MCF 10A (cell line): ENCODE measurements at regions not wholly inside any gene's neighbourhood (a gene's known extent, or its start where the extent isn't known, plus 50 kb on each side); places are given as distances from the start of the nearest gene placed in this dataset.
A peak's percentile ranks its signal among the peaks of the same experiment; 100 is the strongest.

Experiments used
- BruUV-seq: library from RNA; stranded (reverse); fragments of 400-500 nt; replicated peaks from 2 replicates; lab custom pipeline; 2021; lab: Mats Ljungman, UMichigan
- CTCF ChIA-PET: fragments of 300-600 bp; sonication (Branson Sonifier 250); formaldehyde crosslinking; extraction: SDS; loops from one replicate; lab custom pipeline; 2021; ENCODE audit warnings: antibody characterized with exemption, inconsistent platforms; lab: Yijun Ruan, JAX
- POLR2A ChIA-PET: fragments of 300-600, 350-650 bp; sonication (Branson Sonifier 250); formaldehyde crosslinking; extraction: SDS; loops from one replicate; lab custom pipeline; 2020; ENCODE audit warnings: antibody characterized with exemption, inconsistent platforms; lab: Yijun Ruan, JAX
- DNase-seq: peaks from one replicate; pipeline ENCODE4 v3.0.0-alpha.2; 2018; ENCODE audit not compliant: unreplicated experiment
- H3K27ac Mint-ChIP-seq: one replicate; pipeline ENCODE4 v1.8.0; 2022; ENCODE audit warnings: mild to moderate bottlenecking, low read depth, mixed read lengths; ENCODE audit not compliant: unreplicated experiment
- H3K27me3 Mint-ChIP-seq: one replicate; pipeline ENCODE4 v1.8.0; 2022; ENCODE audit warnings: mixed read lengths; ENCODE audit not compliant: insufficient read depth, unreplicated experiment
- H3K36me3 Mint-ChIP-seq: one replicate; pipeline ENCODE4 v1.8.0; 2022; ENCODE audit warnings: mild to moderate bottlenecking, moderate library complexity, mixed read lengths; ENCODE audit not compliant: insufficient read depth, unreplicated experiment
- H3K4me1 Mint-ChIP-seq: one replicate; pipeline ENCODE4 v1.8.0; 2022; ENCODE audit warnings: mixed read lengths; ENCODE audit not compliant: insufficient read depth, unreplicated experiment
- H3K4me3 Mint-ChIP-seq: one replicate; pipeline ENCODE4 v1.8.0; 2022; ENCODE audit warnings: mild to moderate bottlenecking, moderate library complexity, mixed read lengths; ENCODE audit not compliant: unreplicated experiment
- H3K9me3 Mint-ChIP-seq: one replicate; pipeline ENCODE4 v1.8.0; 2022; ENCODE audit warnings: mixed read lengths; ENCODE audit not compliant: unreplicated experiment
- intact Hi-C: fragments of 100-400 bp; cut with micrococcal nuclease; formaldehyde crosslinking; loops from 2 replicates; pipeline ENCODE4 v1.14.1; 2022
- TF ChIP-seq, protein P1 (sequence below): fragments of 200-600 bp; IDR thresholded peaks from one replicate; pipeline ENCODE4 v1.8.0; 2022; ENCODE audit warnings: antibody characterized with exemption, mild to moderate bottlenecking; ENCODE audit not compliant: unreplicated experiment

DNA sequence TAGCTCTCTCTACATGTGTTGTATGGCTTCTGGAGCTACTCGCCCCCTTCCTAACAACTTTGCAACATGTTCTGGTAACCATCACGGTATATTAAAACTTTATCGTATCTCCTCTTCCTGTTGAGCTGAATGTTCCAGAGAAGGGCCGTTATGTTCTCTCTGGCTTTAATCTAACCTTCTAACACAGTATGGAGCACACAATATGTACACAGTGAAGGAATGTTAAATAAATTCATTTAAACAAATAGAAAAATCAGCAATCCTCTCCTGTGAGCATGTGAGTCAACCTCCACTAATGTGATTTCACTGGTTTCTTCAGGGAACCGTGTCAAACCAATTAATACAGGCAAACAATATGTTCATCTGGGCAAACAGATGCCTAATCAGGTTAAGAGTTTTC, 319.5 kb upstream of the OR4E1 start:
- no peaks in the 10 kb centered on the region for H3K36me3 Mint-ChIP-seq
- BruUV-seq = no TSS peak
- no peak for DNase-seq
- POLR2A ChIA-PET = no interaction called here
- TF ChIP-seq, protein P1, sequence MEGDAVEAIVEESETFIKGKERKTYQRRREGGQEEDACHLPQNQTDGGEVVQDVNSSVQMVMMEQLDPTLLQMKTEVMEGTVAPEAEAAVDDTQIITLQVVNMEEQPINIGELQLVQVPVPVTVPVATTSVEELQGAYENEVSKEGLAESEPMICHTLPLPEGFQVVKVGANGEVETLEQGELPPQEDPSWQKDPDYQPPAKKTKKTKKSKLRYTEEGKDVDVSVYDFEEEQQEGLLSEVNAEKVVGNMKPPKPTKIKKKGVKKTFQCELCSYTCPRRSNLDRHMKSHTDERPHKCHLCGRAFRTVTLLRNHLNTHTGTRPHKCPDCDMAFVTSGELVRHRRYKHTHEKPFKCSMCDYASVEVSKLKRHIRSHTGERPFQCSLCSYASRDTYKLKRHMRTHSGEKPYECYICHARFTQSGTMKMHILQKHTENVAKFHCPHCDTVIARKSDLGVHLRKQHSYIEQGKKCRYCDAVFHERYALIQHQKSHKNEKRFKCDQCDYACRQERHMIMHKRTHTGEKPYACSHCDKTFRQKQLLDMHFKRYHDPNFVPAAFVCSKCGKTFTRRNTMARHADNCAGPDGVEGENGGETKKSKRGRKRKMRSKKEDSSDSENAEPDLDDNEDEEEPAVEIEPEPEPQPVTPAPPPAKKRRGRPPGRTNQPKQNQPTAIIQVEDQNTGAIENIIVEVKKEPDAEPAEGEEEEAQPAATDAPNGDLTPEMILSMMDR = no peak
- peaks cover 84% of the 10 kb centered on the region for H3K27me3 Mint-ChIP-seq
- H3K27ac Mint-ChIP-seq = no peak overlapping the region
- no peaks in the 10 kb centered on the region for H3K4me1 Mint-ChIP-seq
- H3K9me3 Mint-ChIP-seq = no peaks in the 10 kb centered on the region
- H3K4me3 Mint-ChIP-seq = no peak overlapping the region
- intact Hi-C loops = no loop called here
- CTCF ChIA-PET = interaction anchor here (0.5 to 4.0 kb wide), 9 partner anchors 10 to 1758 kb away, joined by 3 to 21 read pairs (median 4); no protein-coding TSS in a partner anchor

DNA sequence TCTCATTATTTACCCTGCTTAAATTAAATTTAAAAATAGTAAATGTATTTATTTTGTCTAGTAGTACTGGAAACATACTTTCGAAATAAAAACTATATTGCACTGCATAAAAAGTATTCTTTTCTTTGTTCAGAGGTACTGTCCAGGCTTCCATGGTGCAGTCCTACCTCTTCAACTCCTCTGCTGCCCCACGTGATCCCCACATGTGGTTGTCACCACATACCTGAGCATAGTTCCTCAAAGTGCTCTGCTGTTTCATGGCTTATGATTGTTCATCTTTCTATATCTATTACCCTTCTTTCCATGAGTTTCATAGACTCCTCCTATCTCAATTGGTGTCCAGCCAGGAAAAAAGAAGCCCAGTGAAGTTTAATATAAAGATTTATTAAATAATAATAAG, 317.5 kb upstream of the OR4E1 start:
- no peak for DNase-seq
- no peaks in the 10 kb centered on the region for H3K4me1 Mint-ChIP-seq
- peaks cover 84% of the 10 kb centered on the region for H3K27me3 Mint-ChIP-seq
- CTCF ChIA-PET = interaction anchor here (0.6 to 4.0 kb wide), 8 partner anchors 8 to 109 kb away, joined by 3 to 21 read pairs (median 6); no protein-coding TSS in a partner anchor
- BruUV-seq = no TSS peak
- intact Hi-C loops = no loop called here
- TF ChIP-seq, protein P1 = no peak
- no peaks in the 10 kb centered on the region for H3K36me3 Mint-ChIP-seq
- H3K9me3 Mint-ChIP-seq = no peaks in the 10 kb centered on the region
- POLR2A ChIA-PET = no interaction called here
- no peak overlapping the region for H3K4me3 Mint-ChIP-seq
- H3K27ac Mint-ChIP-seq = no peak overlapping the region

DNA sequence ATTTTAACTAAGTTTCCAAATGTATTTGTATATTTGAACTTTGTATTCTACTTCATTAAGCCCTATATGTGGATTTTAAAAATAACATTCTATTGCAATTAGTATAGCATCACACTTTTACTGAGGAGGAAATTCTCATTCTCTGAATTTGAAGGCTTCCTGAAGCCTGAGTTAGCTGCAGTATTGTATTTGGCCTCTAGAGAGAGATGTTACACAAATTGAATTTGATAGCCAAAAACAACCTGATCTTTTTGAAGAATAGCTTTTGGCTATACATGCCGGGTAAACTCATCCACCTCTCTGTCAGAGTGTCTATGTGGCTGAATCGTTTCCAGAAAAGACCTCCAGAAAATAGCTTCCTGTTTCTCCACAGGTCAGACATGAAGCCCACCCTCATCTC, 316.5 kb upstream of the OR4E1 start:
- ChIA-PET CTCF (interaction anchor here (0.6 to 4.0 kb wide), 10 partner anchors 8 to 110 kb away, joined by 3 to 21 read pairs (median 5); no protein-coding TSS in a partner anchor), POLR2A (no interaction called here)
- DNase-seq = peak; percentile 5
- Mint-ChIP-seq H3K4me1 (no peaks in the 10 kb centered on the region), H3K4me3 (no peak overlapping the region), H3K36me3 (no peaks in the 10 kb centered on the region), H3K27ac (no peak overlapping the region), H3K27me3 (peaks cover 83% of the 10 kb centered on the region), H3K9me3 (no peaks in the 10 kb centered on the region)
- BruUV-seq = no TSS peak
- TF ChIP-seq, protein P1 = peak; percentile 40
- intact Hi-C loops = no loop called here

DNA sequence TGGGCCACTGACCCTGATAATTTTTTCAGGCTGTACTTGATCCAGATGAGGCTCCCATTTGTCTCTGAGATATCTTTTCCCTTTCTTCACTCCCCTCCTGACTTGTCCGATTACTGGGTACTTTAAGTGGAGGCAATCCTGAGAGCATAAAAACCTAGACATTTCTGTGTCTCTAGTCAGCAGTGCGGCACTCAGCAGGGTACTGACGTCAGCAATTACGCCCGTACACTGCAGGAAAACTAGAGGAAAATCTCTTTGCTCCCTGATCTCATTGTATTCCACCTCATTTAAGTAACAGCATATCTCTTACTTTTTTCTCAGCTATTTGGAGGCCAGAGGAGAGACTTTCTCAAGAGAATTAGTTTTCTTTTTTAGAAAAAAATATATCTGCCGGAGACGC, 315.5 kb upstream of the OR4E1 start:
- DNase-seq = no peak
- POLR2A ChIA-PET = no interaction called here
- Mint-ChIP-seq H3K27me3 (peaks cover 83% of the 10 kb centered on the region), H3K9me3 (no peaks in the 10 kb centered on the region), H3K4me3 (no peak overlapping the region), H3K27ac (no peak overlapping the region), H3K4me1 (no peaks in the 10 kb centered on the region), H3K36me3 (no peaks in the 10 kb centered on the region)
- no TSS peak for BruUV-seq
- TF ChIP-seq, protein P1 = no peak
- intact Hi-C loops = loop anchor here (5.0 kb wide), 1 partner anchor 98 kb away; no protein-coding TSS in a partner anchor
- CTCF ChIA-PET = interaction anchor here (0.6 to 3.5 kb wide), 9 partner anchors 10 to 111 kb away, joined by 3 to 17 read pairs (median 3); no protein-coding TSS in a partner anchor
